ENCODE measurements at regions not wholly inside any gene's neighbourhood (a gene's known extent, or its start where the extent isn't known, plus 50 kb on each side); places are given as distances from the start of the nearest gene placed in this dataset.
A peak's percentile ranks its signal among the peaks of the same experiment; 100 is the strongest.

- Mint-ChIP-seq H3K27me3 (peaks cover 28% of the 10 kb centered on the region), H3K4me1 (peaks cover 17% of the 10 kb centered on the region), H3K4me3 (no peak overlapping the region), H3K9me3 (no peaks in the 10 kb centered on the region), H3K27ac (no peak overlapping the region)
- DNase-seq (no peak), ATAC-seq (no peak)
Measured at GRCh38 chr7:121494516-121494915, 98.4 kb upstream of the FAM3C start.

DNA sequence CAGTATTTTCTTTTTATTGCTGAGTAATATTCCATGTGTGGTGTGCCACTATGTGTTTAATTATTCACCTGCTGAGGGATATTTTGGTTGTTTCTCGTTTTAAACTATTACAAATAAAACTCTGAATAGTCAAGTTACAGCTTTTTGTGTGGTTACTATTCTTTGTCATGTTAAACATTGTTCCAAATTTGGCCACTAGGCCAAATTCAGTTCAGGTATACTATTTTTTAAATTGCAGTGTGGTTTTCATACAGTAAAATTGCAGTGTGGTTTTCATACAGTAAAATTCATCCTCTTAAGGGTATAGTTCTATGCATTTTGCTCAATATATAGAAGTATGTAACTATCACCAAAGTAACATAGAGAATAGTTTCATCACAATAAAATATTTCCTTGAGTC is 97.4 kb upstream of the FAM3C start:
- H3K4me3 Mint-ChIP-seq: no peak overlapping the region
- H3K9me3 Mint-ChIP-seq: no peaks in the 10 kb centered on the region
- H3K27ac Mint-ChIP-seq: no peak overlapping the region
- no peak for ATAC-seq
- no peak for DNase-seq
- peaks cover 29% of the 10 kb centered on the region for H3K27me3 Mint-ChIP-seq
- H3K4me1 Mint-ChIP-seq: peaks cover 16% of the 10 kb centered on the region

DNA sequence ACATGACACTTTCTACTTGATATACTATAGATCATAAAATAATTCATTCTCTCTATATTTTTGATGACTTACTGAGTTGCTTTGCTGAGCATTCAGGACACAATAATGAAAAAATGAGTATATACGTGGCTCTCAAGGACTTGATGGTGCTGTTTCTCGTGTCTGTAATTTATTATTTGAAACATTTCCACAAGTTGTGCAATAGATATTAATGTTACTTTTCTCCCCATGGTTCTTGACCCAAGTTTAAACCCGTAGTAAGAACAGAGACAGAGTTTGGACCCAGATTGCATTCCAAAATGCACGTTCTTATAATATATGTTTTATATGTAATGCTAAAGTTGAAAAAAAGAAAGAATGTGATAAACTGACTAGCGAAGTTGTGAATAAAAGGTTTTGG is 94.2 kb upstream of the FAM3C start:
- DNase-seq (no peak), ATAC-seq (no peak)
- H3K9me3 Mint-ChIP-seq: no peaks in the 10 kb centered on the region
- no peak overlapping the region for H3K4me3 Mint-ChIP-seq
- peaks cover 37% of the 10 kb centered on the region for H3K27me3 Mint-ChIP-seq
- peaks cover 18% of the 10 kb centered on the region for H3K4me1 Mint-ChIP-seq
- no peak overlapping the region for H3K27ac Mint-ChIP-seq

DNA sequence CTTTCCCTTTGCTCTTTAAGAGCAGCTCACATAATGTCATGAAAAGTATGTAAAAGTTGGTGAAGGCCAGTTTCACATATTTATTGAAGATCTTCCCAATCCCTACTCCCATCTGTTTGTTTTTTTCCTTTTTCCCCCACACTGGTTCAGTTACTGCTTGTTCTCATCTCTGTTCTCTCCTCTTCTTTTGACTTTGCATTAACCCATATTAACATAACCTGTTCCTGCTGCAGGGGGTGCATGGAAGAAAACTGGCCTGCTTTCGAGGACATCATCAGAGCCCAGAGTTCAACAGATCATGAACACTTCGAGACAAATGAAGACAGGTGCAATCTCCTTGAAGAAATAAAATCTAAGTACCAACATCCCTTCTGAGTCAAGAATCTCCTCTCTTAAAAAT is 93.3 kb upstream of the FAM3C start:
- peaks cover 10% of the 10 kb centered on the region for H3K4me1 Mint-ChIP-seq
- DNase-seq (no peak), ATAC-seq (no peak)
- peaks cover 29% of the 10 kb centered on the region for H3K27me3 Mint-ChIP-seq
- no peaks in the 10 kb centered on the region for H3K9me3 Mint-ChIP-seq
- H3K4me3 Mint-ChIP-seq: no peak overlapping the region
- peak overlapping the region in 1 of 2 donors; percentile 44 for H3K27ac Mint-ChIP-seq

DNA sequence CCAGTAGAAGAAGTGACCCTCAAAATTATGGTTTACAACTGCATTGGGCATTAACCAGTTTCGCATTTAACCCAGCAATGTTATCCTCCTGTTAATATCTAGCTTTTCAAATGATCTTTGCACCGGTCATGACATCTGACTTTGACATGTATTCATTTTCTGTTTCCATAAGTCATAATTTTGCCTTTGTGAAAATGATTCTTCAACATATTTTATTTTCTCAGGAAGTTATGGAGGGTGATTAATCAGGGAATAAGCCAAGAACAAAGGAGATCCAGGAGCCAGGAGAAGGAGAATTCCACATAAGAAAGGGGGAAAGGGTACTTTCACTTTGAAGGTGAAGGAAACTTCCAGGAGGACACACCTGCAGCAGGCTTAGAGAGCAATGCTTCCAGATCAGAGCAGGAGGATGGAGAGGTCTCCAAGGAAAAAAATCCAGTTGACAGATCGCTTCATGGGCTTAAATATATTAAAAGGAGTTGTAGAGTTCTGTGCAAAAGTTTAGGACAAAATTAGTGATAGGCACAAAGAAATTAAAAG is 92.1 kb upstream of the FAM3C start:
- no peak for ATAC-seq
- peaks cover 8% of the 10 kb centered on the region for H3K4me1 Mint-ChIP-seq
- no peak for DNase-seq
- H3K27ac Mint-ChIP-seq: no peak overlapping the region
- no peaks in the 10 kb centered on the region for H3K9me3 Mint-ChIP-seq
- H3K27me3 Mint-ChIP-seq: peaks cover 23% of the 10 kb centered on the region
- H3K4me3 Mint-ChIP-seq: no peak overlapping the region

- DNase-seq (no peak), ATAC-seq (no peak)
- peaks cover 8% of the 10 kb centered on the region for H3K4me1 Mint-ChIP-seq
- no peak overlapping the region for H3K27ac Mint-ChIP-seq
- no peaks in the 10 kb centered on the region for H3K9me3 Mint-ChIP-seq
- peaks cover 21% of the 10 kb centered on the region for H3K27me3 Mint-ChIP-seq
- H3K4me3 Mint-ChIP-seq: no peak overlapping the region
Measured at GRCh38 chr7:121486590-121486989, 90.5 kb upstream of the FAM3C start.

DNA sequence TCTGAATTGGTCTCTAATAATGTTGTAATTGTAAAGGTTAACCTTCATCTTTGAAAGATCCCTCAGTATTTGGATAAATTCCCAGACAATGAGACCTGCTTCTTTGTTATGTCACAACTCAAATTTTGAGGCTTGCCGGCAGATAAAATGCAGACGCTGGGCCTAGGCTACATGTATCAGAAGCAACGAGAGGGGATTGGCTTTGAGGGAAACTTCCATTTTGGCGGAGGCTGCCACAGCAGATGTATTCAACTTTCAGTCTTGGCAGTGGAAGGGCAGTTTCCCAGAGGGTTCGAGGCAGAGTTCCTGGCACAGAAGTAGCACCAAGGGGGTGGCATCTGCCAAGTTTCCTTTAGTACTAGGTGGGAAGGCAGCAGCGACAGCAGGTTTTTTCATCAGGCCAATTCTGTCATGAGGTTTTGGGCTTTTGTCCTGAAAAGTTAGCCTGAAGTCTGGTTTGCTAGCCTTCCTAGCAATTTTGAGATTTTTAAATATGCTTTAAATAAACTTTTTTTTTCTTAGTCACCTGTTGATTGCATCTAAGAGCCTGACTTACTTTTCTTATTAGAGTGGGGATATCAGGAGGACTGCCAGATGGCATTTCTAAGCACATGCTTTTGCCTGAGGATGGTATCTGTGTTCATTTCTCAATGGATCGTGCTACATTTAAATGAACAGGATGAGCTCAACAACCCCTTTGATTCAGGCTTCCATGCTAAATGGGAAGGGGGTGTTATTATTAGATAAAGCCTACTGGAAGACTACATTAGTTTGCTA is 89.5 kb upstream of the FAM3C start:
- no peak overlapping the region for H3K27ac Mint-ChIP-seq
- H3K9me3 Mint-ChIP-seq: no peaks in the 10 kb centered on the region
- no peak overlapping the region for H3K4me3 Mint-ChIP-seq
- H3K4me1 Mint-ChIP-seq: peaks cover 8% of the 10 kb centered on the region
- DNase-seq: no peak
- no peak for ATAC-seq
- peaks cover 14% of the 10 kb centered on the region for H3K27me3 Mint-ChIP-seq

DNA sequence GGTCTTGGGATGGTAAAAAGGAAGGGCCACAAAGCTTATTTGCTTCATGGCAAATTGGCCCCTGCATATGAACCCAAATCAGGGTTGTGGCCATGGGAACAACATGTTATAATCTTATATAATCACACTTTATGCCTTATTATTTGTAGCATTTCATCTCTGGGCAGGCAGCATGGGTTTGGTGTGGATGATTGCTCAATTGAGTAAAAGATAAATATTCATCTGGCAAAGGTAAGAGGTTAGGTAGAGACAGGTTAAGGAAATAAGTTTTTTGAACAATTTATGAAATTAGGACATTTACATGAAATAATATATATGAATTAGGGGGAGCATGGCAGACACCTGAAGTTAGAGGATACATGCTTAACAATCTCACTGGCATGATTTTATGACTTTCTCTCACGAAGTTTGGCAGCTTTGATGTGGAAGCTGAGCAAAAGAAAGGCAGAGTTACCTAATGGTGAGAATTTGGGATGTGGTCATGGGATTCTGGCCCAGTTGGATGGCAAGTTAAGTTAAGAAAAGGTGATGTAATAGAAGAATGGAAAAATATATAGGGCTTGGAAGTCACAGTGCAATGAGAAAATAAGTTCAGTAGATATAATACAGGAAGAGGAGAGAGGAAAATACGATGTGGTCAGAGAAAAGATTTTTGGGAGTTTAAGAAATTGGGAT is 88.1 kb upstream of the FAM3C start:
- ATAC-seq (no peak), DNase-seq (no peak)
- no peaks in the 10 kb centered on the region for H3K9me3 Mint-ChIP-seq

GRCh38 chr7:121480566-121481335 is 84.6 kb upstream of the FAM3C start:
- Mint-ChIP-seq H3K27ac (no peak overlapping the region), H3K27me3 (no peaks in the 10 kb centered on the region), H3K4me3 (no peak overlapping the region), H3K4me1 (no peaks in the 10 kb centered on the region), H3K9me3 (no peaks in the 10 kb centered on the region)
- no peak for ATAC-seq
- no peak for DNase-seq

More for the DNA sequence above, 88.1 kb upstream of the FAM3C start:
- Mint-ChIP-seq H3K27me3 (peaks cover 14% of the 10 kb centered on the region), H3K4me3 (no peak overlapping the region), H3K27ac (no peak overlapping the region), H3K4me1 (peaks cover 8% of the 10 kb centered on the region)

DNA sequence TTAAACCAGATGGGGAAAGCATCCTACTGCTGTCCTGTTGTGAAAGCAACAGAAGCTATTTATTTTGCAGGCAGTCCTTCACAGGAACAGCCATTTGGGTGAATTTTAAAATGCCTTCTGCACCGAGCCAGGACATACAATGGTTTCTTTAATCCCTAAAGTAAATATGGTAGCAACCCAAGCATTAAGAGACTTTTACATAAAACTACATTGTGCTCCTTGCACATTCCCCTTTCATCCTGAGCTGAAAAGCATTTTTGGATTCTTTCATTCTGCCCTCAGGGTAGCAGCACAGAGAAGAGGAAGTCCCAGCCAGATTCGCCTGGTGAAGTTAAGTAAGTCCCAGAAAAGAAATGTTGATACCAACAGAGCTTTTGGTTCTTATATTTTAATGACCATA is 84.0 kb upstream of the FAM3C start:
- H3K27me3 Mint-ChIP-seq: no peaks in the 10 kb centered on the region
- ATAC-seq (no peak), DNase-seq (no peak)
- H3K9me3 Mint-ChIP-seq: no peaks in the 10 kb centered on the region
- H3K27ac Mint-ChIP-seq: no peak overlapping the region
- no peaks in the 10 kb centered on the region for H3K4me1 Mint-ChIP-seq
- H3K4me3 Mint-ChIP-seq: no peak overlapping the region

DNA sequence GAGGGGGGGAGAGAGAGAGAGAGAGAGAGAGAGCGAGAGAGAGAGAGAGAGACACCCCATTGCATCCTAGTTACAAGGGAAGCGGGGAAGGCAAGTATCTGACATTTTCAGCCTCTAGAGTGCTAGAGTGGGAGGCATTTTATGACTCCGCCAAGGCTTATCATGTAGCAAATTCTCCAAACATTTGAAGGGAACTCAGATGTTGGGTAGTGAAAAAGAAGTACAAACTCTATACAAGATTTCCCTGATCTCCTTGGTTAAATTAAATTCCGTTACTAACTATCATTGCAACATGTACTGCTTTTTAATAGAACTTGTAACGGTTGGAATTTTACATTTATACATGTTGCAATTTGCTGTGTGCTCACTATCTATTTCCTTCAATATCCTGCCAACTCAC is 83.4 kb upstream of the FAM3C start:
- no peaks in the 10 kb centered on the region for H3K27me3 Mint-ChIP-seq
- H3K4me1 Mint-ChIP-seq: no peaks in the 10 kb centered on the region
- no peak overlapping the region for H3K4me3 Mint-ChIP-seq
- DNase-seq: no peak
- H3K9me3 Mint-ChIP-seq: no peaks in the 10 kb centered on the region
- ATAC-seq: no peak
- no peak overlapping the region for H3K27ac Mint-ChIP-seq

- no peak overlapping the region for H3K4me3 Mint-ChIP-seq
- no peaks in the 10 kb centered on the region for H3K4me1 Mint-ChIP-seq
- no peaks in the 10 kb centered on the region for H3K9me3 Mint-ChIP-seq
- H3K27me3 Mint-ChIP-seq: peaks cover 6% of the 10 kb centered on the region
- ATAC-seq (no peak), DNase-seq (no peak)
- H3K27ac Mint-ChIP-seq: no peak overlapping the region
Measured at GRCh38 chr7:121475806-121476205, 79.7 kb upstream of the FAM3C start.

- H3K27ac Mint-ChIP-seq: no peak overlapping the region
- H3K4me1 Mint-ChIP-seq: no peaks in the 10 kb centered on the region
- peaks cover 6% of the 10 kb centered on the region for H3K27me3 Mint-ChIP-seq
- no peak for ATAC-seq
- DNase-seq: no peak
- H3K9me3 Mint-ChIP-seq: no peaks in the 10 kb centered on the region
- H3K4me3 Mint-ChIP-seq: no peak overlapping the region
Measured at GRCh38 chr7:121474301-121474673, 78.2 kb upstream of the FAM3C start.

- Mint-ChIP-seq H3K4me1 (no peaks in the 10 kb centered on the region), H3K27ac (no peak overlapping the region), H3K27me3 (peaks cover 6% of the 10 kb centered on the region), H3K9me3 (no peaks in the 10 kb centered on the region), H3K4me3 (no peak overlapping the region)
- no peak for ATAC-seq
- DNase-seq: no peak
Measured at GRCh38 chr7:121473645-121474300, 77.7 kb upstream of the FAM3C start.

DNA sequence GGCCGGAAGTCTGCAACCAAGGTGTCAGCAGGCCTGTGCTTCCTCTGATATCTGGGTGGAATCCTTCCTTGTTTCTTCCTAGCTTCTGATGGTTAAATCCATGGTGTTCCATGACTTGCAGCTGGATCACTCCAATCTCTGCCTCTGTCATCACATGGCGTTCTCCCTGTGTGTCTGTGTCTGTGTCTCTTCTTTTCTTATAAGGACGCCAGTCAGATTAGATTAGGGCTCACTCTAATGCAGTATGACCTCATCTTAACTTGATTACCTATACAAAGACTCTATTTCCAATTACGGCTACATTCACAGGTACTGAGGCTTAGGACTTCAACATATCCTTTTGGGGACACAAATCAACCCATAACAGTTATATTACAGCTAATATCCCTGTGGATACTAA is 70.3 kb upstream of the FAM3C start:
- DNase-seq (no peak), ATAC-seq (no peak)
- no peaks in the 10 kb centered on the region for H3K9me3 Mint-ChIP-seq
- no peak overlapping the region for H3K4me3 Mint-ChIP-seq
- H3K27me3 Mint-ChIP-seq: peaks cover 7% of the 10 kb centered on the region
- H3K27ac Mint-ChIP-seq: no peak overlapping the region
- H3K4me1 Mint-ChIP-seq: no peaks in the 10 kb centered on the region
